ENCODE measurements at regions not wholly inside any gene's neighbourhood (a gene's known extent, or its start where the extent isn't known, plus 50 kb on each side); places are given as distances from the start of the nearest gene placed in this dataset.

DNA sequence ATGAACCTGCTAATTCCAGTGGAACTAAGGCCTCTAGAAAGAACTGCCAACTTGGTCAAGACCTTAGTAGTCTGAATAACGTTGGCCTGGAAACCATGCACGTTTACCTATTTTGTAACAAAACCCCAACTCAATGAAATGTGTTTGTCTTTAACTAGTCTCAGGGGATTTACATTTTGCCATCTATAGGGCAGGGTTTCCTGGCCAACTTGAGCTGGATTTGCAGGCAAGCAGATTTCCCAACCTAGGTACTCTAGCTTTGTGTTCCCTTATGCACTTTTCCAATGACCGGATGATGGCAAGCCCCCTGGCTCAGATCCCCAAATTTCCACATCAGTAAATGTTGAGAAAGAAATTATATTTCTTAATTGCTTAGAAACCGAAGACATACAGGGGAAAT, 114.5 kb downstream of the IRS2 start:
- TF ChIP-seq RAD21 (IDR thresholded peaks at IDR 0.05; ENCODE audit: low read depth), result no peak
- TF ChIP-seq POLR2A (IDR thresholded peaks at IDR 0.05; ENCODE audit: borderline replicate concordance, extremely low read depth, insufficient read depth, insufficient read length), result no peak
- TF ChIP-seq SP1 (IDR thresholded peaks at IDR 0.05; ENCODE audit: low read depth), result no peak
- TF ChIP-seq, protein P1, sequence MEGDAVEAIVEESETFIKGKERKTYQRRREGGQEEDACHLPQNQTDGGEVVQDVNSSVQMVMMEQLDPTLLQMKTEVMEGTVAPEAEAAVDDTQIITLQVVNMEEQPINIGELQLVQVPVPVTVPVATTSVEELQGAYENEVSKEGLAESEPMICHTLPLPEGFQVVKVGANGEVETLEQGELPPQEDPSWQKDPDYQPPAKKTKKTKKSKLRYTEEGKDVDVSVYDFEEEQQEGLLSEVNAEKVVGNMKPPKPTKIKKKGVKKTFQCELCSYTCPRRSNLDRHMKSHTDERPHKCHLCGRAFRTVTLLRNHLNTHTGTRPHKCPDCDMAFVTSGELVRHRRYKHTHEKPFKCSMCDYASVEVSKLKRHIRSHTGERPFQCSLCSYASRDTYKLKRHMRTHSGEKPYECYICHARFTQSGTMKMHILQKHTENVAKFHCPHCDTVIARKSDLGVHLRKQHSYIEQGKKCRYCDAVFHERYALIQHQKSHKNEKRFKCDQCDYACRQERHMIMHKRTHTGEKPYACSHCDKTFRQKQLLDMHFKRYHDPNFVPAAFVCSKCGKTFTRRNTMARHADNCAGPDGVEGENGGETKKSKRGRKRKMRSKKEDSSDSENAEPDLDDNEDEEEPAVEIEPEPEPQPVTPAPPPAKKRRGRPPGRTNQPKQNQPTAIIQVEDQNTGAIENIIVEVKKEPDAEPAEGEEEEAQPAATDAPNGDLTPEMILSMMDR (IDR thresholded peaks at IDR 0.05 in 2 of 3, conservative IDR thresholded peaks at IDR 0.05 in 1 of 3; ENCODE audit: borderline replicate concordance in 1 of 3, insufficient read depth in 1 of 3, low read depth in 2 of 3, low read length in 2 of 3), result no peak
- TF ChIP-seq YY1 (IDR thresholded peaks at IDR 0.05; ENCODE audit: extremely low read depth, insufficient replicate concordance, low read depth, low read length), result no peak
- TF ChIP-seq POLR2AphosphoS5 (IDR thresholded peaks at IDR 0.05; ENCODE audit: low read depth, low read length), result no peak
- TF ChIP-seq, protein P2, sequence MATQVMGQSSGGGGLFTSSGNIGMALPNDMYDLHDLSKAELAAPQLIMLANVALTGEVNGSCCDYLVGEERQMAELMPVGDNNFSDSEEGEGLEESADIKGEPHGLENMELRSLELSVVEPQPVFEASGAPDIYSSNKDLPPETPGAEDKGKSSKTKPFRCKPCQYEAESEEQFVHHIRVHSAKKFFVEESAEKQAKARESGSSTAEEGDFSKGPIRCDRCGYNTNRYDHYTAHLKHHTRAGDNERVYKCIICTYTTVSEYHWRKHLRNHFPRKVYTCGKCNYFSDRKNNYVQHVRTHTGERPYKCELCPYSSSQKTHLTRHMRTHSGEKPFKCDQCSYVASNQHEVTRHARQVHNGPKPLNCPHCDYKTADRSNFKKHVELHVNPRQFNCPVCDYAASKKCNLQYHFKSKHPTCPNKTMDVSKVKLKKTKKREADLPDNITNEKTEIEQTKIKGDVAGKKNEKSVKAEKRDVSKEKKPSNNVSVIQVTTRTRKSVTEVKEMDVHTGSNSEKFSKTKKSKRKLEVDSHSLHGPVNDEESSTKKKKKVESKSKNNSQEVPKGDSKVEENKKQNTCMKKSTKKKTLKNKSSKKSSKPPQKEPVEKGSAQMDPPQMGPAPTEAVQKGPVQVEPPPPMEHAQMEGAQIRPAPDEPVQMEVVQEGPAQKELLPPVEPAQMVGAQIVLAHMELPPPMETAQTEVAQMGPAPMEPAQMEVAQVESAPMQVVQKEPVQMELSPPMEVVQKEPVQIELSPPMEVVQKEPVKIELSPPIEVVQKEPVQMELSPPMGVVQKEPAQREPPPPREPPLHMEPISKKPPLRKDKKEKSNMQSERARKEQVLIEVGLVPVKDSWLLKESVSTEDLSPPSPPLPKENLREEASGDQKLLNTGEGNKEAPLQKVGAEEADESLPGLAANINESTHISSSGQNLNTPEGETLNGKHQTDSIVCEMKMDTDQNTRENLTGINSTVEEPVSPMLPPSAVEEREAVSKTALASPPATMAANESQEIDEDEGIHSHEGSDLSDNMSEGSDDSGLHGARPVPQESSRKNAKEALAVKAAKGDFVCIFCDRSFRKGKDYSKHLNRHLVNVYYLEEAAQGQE (IDR thresholded peaks at IDR 0.05; ENCODE audit: low read depth), result no peak
- no peak for TF ChIP-seq CEBPB (IDR thresholded peaks at IDR 0.05; ENCODE audit: low read depth)
- no peak for TF ChIP-seq ZFX (IDR thresholded peaks at IDR 0.05)
- TF ChIP-seq, protein P3, sequence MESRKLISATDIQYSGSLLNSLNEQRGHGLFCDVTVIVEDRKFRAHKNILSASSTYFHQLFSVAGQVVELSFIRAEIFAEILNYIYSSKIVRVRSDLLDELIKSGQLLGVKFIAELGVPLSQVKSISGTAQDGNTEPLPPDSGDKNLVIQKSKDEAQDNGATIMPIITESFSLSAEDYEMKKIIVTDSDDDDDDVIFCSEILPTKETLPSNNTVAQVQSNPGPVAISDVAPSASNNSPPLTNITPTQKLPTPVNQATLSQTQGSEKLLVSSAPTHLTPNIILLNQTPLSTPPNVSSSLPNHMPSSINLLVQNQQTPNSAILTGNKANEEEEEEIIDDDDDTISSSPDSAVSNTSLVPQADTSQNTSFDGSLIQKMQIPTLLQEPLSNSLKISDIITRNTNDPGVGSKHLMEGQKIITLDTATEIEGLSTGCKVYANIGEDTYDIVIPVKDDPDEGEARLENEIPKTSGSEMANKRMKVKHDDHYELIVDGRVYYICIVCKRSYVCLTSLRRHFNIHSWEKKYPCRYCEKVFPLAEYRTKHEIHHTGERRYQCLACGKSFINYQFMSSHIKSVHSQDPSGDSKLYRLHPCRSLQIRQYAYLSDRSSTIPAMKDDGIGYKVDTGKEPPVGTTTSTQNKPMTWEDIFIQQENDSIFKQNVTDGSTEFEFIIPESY (IDR thresholded peaks at IDR 0.05; ENCODE audit: extremely low read depth, insufficient replicate concordance, low read length), result no peak
- TF ChIP-seq CBX3 (IDR thresholded peaks at IDR 0.05; ENCODE audit: low read depth), result no peak
- TF ChIP-seq SRF (IDR thresholded peaks at IDR 0.05; ENCODE audit: low read depth), result no peak

All from HCT116 (cell line).